ENCODE measurements at regions not wholly inside any gene's neighbourhood (a gene's known extent, or its start where the extent isn't known, plus 50 kb on each side); places are given as distances from the start of the nearest gene placed in this dataset.
"Not testable (repeated sequence)": the region's sequence is repeated elsewhere in the genome, so short reads cannot be mapped to it uniquely, and the experiment has no call there.

GRCh38 chr4:174010547-174010946 lies 272.9 kb downstream of the FBXO8 start:
- ATAC-seq: no peak
- no peaks in the 10 kb centered on the region for H3K27me3 ChIP-seq
- DNase-seq: no peak
- 62 to 72% (median 66%) methylated on average over 3 of the region's 3 CpGs for WGBS, 4 donors
- no peak overlapping the region for H3K4me3 ChIP-seq
- no peak overlapping the region for H3K27ac ChIP-seq
- no peak for TF ChIP-seq CTCF (IDR thresholded peaks at IDR 0.05)
- no peak for TF ChIP-seq POLR2A (IDR thresholded peaks at IDR 0.05)
- no peaks in the 10 kb centered on the region for H3K36me3 ChIP-seq
- intact Hi-C loops (cut with DNase I): no loop called here
- H3K4me1 ChIP-seq: peaks cover 0 to 10% (median 0%) of the 10 kb centered on the region in 12 donors
- no peaks in the 10 kb centered on the region for H3K9me3 ChIP-seq

- Histone ChIP-seq H3K27me3 (no peaks in the 10 kb centered on the region), H3K36me3 (no peaks in the 10 kb centered on the region), H3K4me1 (peaks cover 0 to 13% (median 0%) of the 10 kb centered on the region in 12 donors), H3K4me3 (no peak overlapping the region), H3K9me3 (no peaks in the 10 kb centered on the region), H3K27ac (no peak overlapping the region)
- no peak for DNase-seq
- WGBS, 4 donors: 43 to 53% (median 45%) methylated on average over 3 of the region's 3 CpGs
- intact Hi-C loops (cut with DNase I): no loop called here
- no peak for ATAC-seq
- no peak for TF ChIP-seq POLR2A (IDR thresholded peaks at IDR 0.05)
- no peak for TF ChIP-seq CTCF (IDR thresholded peaks at IDR 0.05)
Measured at GRCh38 chr4:174009686-174010451, 273.6 kb downstream of the FBXO8 start.

GRCh38 chr4:174005422-174005821 lies 278.0 kb downstream of the FBXO8 start:
- DNase-seq (no peak), ATAC-seq (peak; percentile 34 to 84 (median 69))
- no peaks in the 10 kb centered on the region for H3K36me3 ChIP-seq
- peaks cover 0 to 8% (median 0%) of the 10 kb centered on the region in 12 donors for H3K4me1 ChIP-seq
- intact Hi-C loops (cut with DNase I): no loop called here
- no peaks in the 10 kb centered on the region for H3K27me3 ChIP-seq
- no peak overlapping the region for H3K27ac ChIP-seq
- H3K4me3 ChIP-seq: no peak overlapping the region
- no peak for TF ChIP-seq POLR2A (IDR thresholded peaks at IDR 0.05)
- TF ChIP-seq CTCF (IDR thresholded peaks at IDR 0.05): no peak
- 33 to 55% (median 37%) methylated on average over 3 of the region's 3 CpGs for WGBS, 4 donors
- H3K9me3 ChIP-seq: no peaks in the 10 kb centered on the region

GRCh38 chr4:173998471-173999144 lies 284.9 kb downstream of the FBXO8 start:
- ATAC-seq (no peak), DNase-seq (no peak)
- H3K27me3 ChIP-seq: no peaks in the 10 kb centered on the region
- intact Hi-C loops (cut with DNase I): loop anchor here in 3 of 10 donors (10.0 kb wide), 3 partner anchors 116 to 244 kb away; no protein-coding TSS in a partner anchor
- no peaks in the 10 kb centered on the region for H3K36me3 ChIP-seq
- H3K9me3 ChIP-seq: no peaks in the 10 kb centered on the region
- TF ChIP-seq CTCF (IDR thresholded peaks at IDR 0.05) (no peak), POLR2A (IDR thresholded peaks at IDR 0.05) (no peak)
- H3K4me1 ChIP-seq: no peaks in the 10 kb centered on the region
- no peak overlapping the region for H3K27ac ChIP-seq
- 54 to 65% (median 57%) methylated on average over 6 of the region's 6 CpGs for WGBS, 4 donors
- H3K4me3 ChIP-seq: no peak overlapping the region

- not testable (repeated sequence) for H3K27ac ChIP-seq, H3K4me1 ChIP-seq, H3K4me3 ChIP-seq, H3K36me3 ChIP-seq, H3K27me3 ChIP-seq, H3K9me3 ChIP-seq, ATAC-seq, DNase-seq
- WGBS, 4 donors: 92 to 96% (median 95%) methylated on average over 4 of the region's 4 CpGs
- intact Hi-C loops (cut with DNase I): loop anchor here in 3 of 10 donors (10.0 kb wide), 3 partner anchors 119 to 241 kb away; no protein-coding TSS in a partner anchor
Measured at GRCh38 chr4:173995779-173996178, 287.7 kb downstream of the FBXO8 start.

Data from heart left ventricle (tissue), 16 donors.